Thyroid gland (tissue), 4 donors: ENCODE measurements at regions not wholly inside any gene's neighbourhood (a gene's known extent, or its start where the extent isn't known, plus 50 kb on each side); places are given as distances from the start of the nearest gene placed in this dataset.
"Not testable (repeated sequence)": the region's sequence is repeated elsewhere in the genome, so short reads cannot be mapped to it uniquely, and the experiment has no call there.

Experiments used
- POLR2A ChIP-seq, 2 donors: fragments of 450-650 bp; IDR thresholded peaks; one replicate each; pipeline ENCODE4 v1.6.1; 2017; ENCODE audit warnings: antibody characterized with exemption in 2 of 2, mild to moderate bottlenecking in 2 of 2, moderate library complexity in 1 of 2
- TF ChIP-seq, protein P1 (sequence below), 6 experiments: fragments of 200-600 bp in 3 of 6; fragments of 450-650 bp in 3 of 6; sonication (generic) in 3 of 6; IDR thresholded peaks; one replicate each; pipeline ENCODE4 v1.5.1; 2016 to 2019; ENCODE audit warnings: antibody characterized with exemption in 6 of 6, mild to moderate bottlenecking in 2 of 6, inconsistent platforms in 1 of 6, moderate library complexity in 1 of 6

DNA sequence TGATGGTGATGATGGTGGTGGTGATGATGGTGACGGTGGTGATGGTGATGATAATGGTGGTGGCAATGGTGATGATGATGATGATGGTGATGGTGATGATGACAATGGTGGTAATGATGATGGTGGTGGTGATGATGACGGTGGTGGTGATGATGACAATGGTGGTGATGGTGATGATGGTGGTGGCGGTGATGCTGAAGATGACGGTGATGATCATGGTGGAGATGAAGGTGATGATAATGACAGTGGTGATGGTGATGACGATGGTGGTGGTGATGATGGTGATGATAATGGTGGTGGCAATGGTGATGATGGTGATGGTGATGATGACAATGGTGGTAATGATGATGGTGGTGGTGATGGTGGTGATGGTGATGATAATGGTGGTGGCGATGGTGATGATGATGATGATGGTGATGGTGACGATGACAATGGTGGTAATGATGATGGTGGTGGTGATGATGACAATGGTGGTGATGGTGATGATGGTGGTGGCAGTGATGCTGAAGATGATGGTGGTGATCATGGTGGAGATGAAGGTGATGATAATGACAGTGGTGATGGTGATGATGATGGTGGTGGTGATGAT is 283.0 kb downstream of the FOXL1 start:
- not testable (repeated sequence) for TF ChIP-seq POLR2A (IDR thresholded peaks at IDR 0.05)
- TF ChIP-seq, protein P1, sequence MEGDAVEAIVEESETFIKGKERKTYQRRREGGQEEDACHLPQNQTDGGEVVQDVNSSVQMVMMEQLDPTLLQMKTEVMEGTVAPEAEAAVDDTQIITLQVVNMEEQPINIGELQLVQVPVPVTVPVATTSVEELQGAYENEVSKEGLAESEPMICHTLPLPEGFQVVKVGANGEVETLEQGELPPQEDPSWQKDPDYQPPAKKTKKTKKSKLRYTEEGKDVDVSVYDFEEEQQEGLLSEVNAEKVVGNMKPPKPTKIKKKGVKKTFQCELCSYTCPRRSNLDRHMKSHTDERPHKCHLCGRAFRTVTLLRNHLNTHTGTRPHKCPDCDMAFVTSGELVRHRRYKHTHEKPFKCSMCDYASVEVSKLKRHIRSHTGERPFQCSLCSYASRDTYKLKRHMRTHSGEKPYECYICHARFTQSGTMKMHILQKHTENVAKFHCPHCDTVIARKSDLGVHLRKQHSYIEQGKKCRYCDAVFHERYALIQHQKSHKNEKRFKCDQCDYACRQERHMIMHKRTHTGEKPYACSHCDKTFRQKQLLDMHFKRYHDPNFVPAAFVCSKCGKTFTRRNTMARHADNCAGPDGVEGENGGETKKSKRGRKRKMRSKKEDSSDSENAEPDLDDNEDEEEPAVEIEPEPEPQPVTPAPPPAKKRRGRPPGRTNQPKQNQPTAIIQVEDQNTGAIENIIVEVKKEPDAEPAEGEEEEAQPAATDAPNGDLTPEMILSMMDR (IDR thresholded peaks at IDR 0.05) = not testable (repeated sequence)
